Type B pancreatic cell (in vitro differentiated cells): ENCODE measurements at regions not wholly inside any gene's neighbourhood (a gene's known extent, or its start where the extent isn't known, plus 50 kb on each side); places are given as distances from the start of the nearest gene placed in this dataset.

Experiments used
- DNase-seq: peaks from one replicate; pipeline ENCODE4 v3.0.0; 2021; ENCODE audit warnings: mixed read lengths; ENCODE audit not compliant: unreplicated experiment; ENCODE audit errors: extremely low spot score
- H3K27ac Mint-ChIP-seq: 2 replicates; pipeline ENCODE4 v1.8.0; 2021; ENCODE audit warnings: mild to moderate bottlenecking, mixed read lengths
- H3K27me3 Mint-ChIP-seq: 2 replicates; pipeline ENCODE4 v1.8.0; 2021; ENCODE audit warnings: mixed read lengths
- H3K36me3 Mint-ChIP-seq: 2 replicates; pipeline ENCODE4 v1.8.0; 2021; ENCODE audit warnings: mixed read lengths
- H3K4me1 Mint-ChIP-seq: one replicate; pipeline ENCODE4 v1.8.0; 2021; ENCODE audit warnings: mixed read lengths; ENCODE audit not compliant: unreplicated experiment
- H3K4me3 Mint-ChIP-seq: 2 replicates; pipeline ENCODE4 v1.8.0; 2021; ENCODE audit warnings: mild to moderate bottlenecking, mixed read lengths
- H3K9me3 Mint-ChIP-seq: 2 replicates; pipeline ENCODE4 v1.8.0; 2021; ENCODE audit warnings: mixed read lengths
- CTCF ChIP-seq: fragments of 200-600 bp; sonication (generic); conservative IDR thresholded peaks from 2 replicates; pipeline ENCODE4 v1.5.0; 2021; ENCODE audit warnings: antibody characterized with exemption, mild to moderate bottlenecking

GRCh38 chr5:124605541-124605940, 140.9 kb downstream of the ZNF608 start:
- no peak for DNase-seq
- H3K4me1 Mint-ChIP-seq = peaks cover 14% of the 10 kb centered on the region
- peak overlapping the region; percentile 41 for H3K4me3 Mint-ChIP-seq
- peaks cover 8% of the 10 kb centered on the region for H3K36me3 Mint-ChIP-seq
- peaks cover 4% of the 10 kb centered on the region for H3K27me3 Mint-ChIP-seq
- peak overlapping the region; percentile 54 for H3K27ac Mint-ChIP-seq
- peaks cover 8% of the 10 kb centered on the region for H3K9me3 Mint-ChIP-seq
- no peak for TF ChIP-seq CTCF

GRCh38 chr5:124604419-124604818, 142.0 kb downstream of the ZNF608 start:
- DNase-seq = no peak
- H3K9me3 Mint-ChIP-seq = peaks cover 8% of the 10 kb centered on the region
- no peak overlapping the region for H3K27ac Mint-ChIP-seq
- no peak overlapping the region for H3K4me3 Mint-ChIP-seq
- H3K4me1 Mint-ChIP-seq = peaks cover 22% of the 10 kb centered on the region
- peaks cover 4% of the 10 kb centered on the region for H3K36me3 Mint-ChIP-seq
- H3K27me3 Mint-ChIP-seq = peaks cover 10% of the 10 kb centered on the region
- no peak for TF ChIP-seq CTCF

- no peak for DNase-seq
- Mint-ChIP-seq H3K4me1 (peaks cover 22% of the 10 kb centered on the region), H3K4me3 (no peak overlapping the region), H3K27ac (no peak overlapping the region), H3K36me3 (no peaks in the 10 kb centered on the region), H3K27me3 (peaks cover 10% of the 10 kb centered on the region), H3K9me3 (no peaks in the 10 kb centered on the region)
- no peak for TF ChIP-seq CTCF
Observed at GRCh38 chr5:124602925-124603650, 143.4 kb downstream of the ZNF608 start.

- peaks cover 4% of the 10 kb centered on the region for H3K36me3 Mint-ChIP-seq
- H3K27ac Mint-ChIP-seq = peak overlapping the region; percentile 75
- H3K4me3 Mint-ChIP-seq = peak overlapping the region; percentile 43
- no peak for DNase-seq
- peaks cover 15% of the 10 kb centered on the region for H3K27me3 Mint-ChIP-seq
- H3K9me3 Mint-ChIP-seq = no peaks in the 10 kb centered on the region
- H3K4me1 Mint-ChIP-seq = peaks cover 20% of the 10 kb centered on the region
- no peak for TF ChIP-seq CTCF
Observed at GRCh38 chr5:124599028-124599973, 147.1 kb downstream of the ZNF608 start.

GRCh38 chr5:124596595-124597421, 149.6 kb downstream of the ZNF608 start:
- no peak for DNase-seq
- Mint-ChIP-seq H3K9me3 (no peaks in the 10 kb centered on the region), H3K36me3 (peaks cover 4% of the 10 kb centered on the region), H3K4me3 (no peak overlapping the region), H3K27ac (peak overlapping the region; percentile 61), H3K27me3 (peaks cover 14% of the 10 kb centered on the region), H3K4me1 (peaks cover 16% of the 10 kb centered on the region)
- TF ChIP-seq CTCF = no peak
